CD4-positive, alpha-beta memory T cell (primary cell): ENCODE measurements at regions not wholly inside any gene's neighbourhood (a gene's known extent, or its start where the extent isn't known, plus 50 kb on each side); places are given as distances from the start of the nearest gene placed in this dataset.

ENCODE experiments used
- CTCF ChIA-PET: fragments of 350-600 bp; sonication (Branson Sonifier 250); formaldehyde crosslinking; loops from one replicate; lab custom pipeline; 2021; ENCODE audit warnings: inconsistent platforms; ENCODE audit not compliant: partially characterized antibody; lab: Charles Lee
- POLR2A ChIA-PET: fragments of 350-600 bp; sonication (Branson Sonifier 250); formaldehyde crosslinking; loops from one replicate; lab custom pipeline; 2021; ENCODE audit not compliant: partially characterized antibody; lab: Charles Lee
- DNase-seq, 5 donors: peaks; one replicate each; pipeline versions ENCODE4 v3.0.0 to v3.0.0-alpha.2; 2020 to 2022; ENCODE audit warnings: mixed read lengths in 1 of 5
- H3K27ac ChIP-seq: one replicate; pipeline ENCODE4 v1.7.0; 2013; ENCODE audit warnings: low read depth, low read length
- H3K27me3 ChIP-seq: 2 replicates; pipeline ENCODE4 v1.7.0; 2013; ENCODE audit warnings: mild to moderate bottlenecking, low read length, moderate library complexity; ENCODE audit not compliant: insufficient read depth
- H3K36me3 ChIP-seq: 2 replicates; pipeline ENCODE4 v1.7.0; 2013; ENCODE audit warnings: mild to moderate bottlenecking, low read length, moderate library complexity; ENCODE audit not compliant: insufficient read depth
- H3K4me1 ChIP-seq: 2 replicates; pipeline ENCODE4 v1.7.0; 2013; ENCODE audit warnings: mild to moderate bottlenecking, low read length, moderate library complexity; ENCODE audit not compliant: insufficient read depth
- H3K4me3 ChIP-seq, 2 donors: one replicate each; pipeline ENCODE4 v1.7.0; 2013; ENCODE audit warnings: low read length in 2 of 2, mild to moderate bottlenecking in 1 of 2
- H3K9me3 ChIP-seq, 2 donors: one replicate each; pipeline ENCODE4 v1.7.0; 2013; ENCODE audit warnings: low read length in 2 of 2, control low read depth in 1 of 2; ENCODE audit not compliant: control insufficient read depth in 1 of 2
- H3K27ac Mint-ChIP-seq, 7 donors: one replicate each; pipeline ENCODE4 v1.8.0; 2020 to 2021; ENCODE audit warnings: mixed read lengths in 7 of 7, mild to moderate bottlenecking in 6 of 7, inconsistent platforms in 3 of 7, moderate library complexity in 3 of 7
- H3K27me3 Mint-ChIP-seq, 2 donors: one replicate each; pipeline ENCODE4 v1.8.0; 2020 to 2021; ENCODE audit warnings: mixed read lengths in 2 of 2
- H3K36me3 Mint-ChIP-seq, 2 donors: one replicate each; pipeline ENCODE4 v1.8.0; 2020 to 2021; ENCODE audit warnings: mixed read lengths in 2 of 2, inconsistent platforms in 1 of 2, mild to moderate bottlenecking in 1 of 2
- H3K4me1 Mint-ChIP-seq, 4 donors: one replicate each; pipeline ENCODE4 v1.8.0; 2020 to 2021; ENCODE audit warnings: mixed read lengths in 4 of 4, mild to moderate bottlenecking in 1 of 4
- H3K4me3 Mint-ChIP-seq, 8 donors: one replicate each; pipeline ENCODE4 v1.8.0; 2020 to 2021; ENCODE audit warnings: mixed read lengths in 8 of 8, mild to moderate bottlenecking in 7 of 8, moderate library complexity in 6 of 8, inconsistent platforms in 3 of 8
- H3K9me3 Mint-ChIP-seq, 8 donors: one replicate each; pipeline ENCODE4 v1.8.0; 2020 to 2021; ENCODE audit warnings: mixed read lengths in 8 of 8, mild to moderate bottlenecking in 5 of 8, inconsistent platforms in 3 of 8, moderate library complexity in 1 of 8
- intact Hi-C: fragments of 100-400 bp; cut with micrococcal nuclease; formaldehyde crosslinking; loops from one replicate; pipeline ENCODE4 v1.15.1; 2023

DNA sequence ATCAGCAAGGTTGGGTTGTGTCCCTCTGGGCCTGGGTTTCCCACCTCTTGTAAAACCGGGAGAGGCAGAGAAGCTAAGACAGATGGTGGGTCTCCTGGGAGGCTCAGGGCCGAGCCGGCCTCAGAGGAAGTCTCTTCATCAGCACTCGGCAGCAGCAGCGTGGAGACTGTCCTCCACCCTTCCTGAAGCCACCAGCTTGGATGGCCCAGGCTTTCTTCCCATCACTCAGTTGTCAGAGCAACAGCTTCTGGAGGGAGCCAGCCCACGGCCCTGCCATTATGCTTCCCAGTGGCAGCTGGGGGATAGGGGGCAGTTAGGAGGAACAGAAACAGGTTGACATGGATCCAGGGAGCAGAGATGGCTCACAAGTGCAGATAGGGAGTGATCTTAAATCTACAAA, 191.0 kb downstream of the KATNAL1 start:
- H3K36me3 ChIP-seq = no peaks in the 10 kb centered on the region
- DNase-seq = no peak
- no peak overlapping the region for H3K4me3 ChIP-seq
- Mint-ChIP-seq H3K36me3 (no peaks in the 10 kb centered on the region), H3K27me3 (no peaks in the 10 kb centered on the region), H3K9me3 (no peaks in the 10 kb centered on the region), H3K27ac (no peak overlapping the region), H3K4me3 (no peak overlapping the region), H3K4me1 (peaks cover 33 to 62% (median 49%) of the 10 kb centered on the region in 4 donors)
- H3K27ac ChIP-seq = no peak overlapping the region
- CTCF ChIA-PET = interaction anchor here (2.0 to 10.7 kb wide), 11 partner anchors 10 to 608 kb away, joined by 5 to 415 read pairs (median 27); partner anchors contain the start of gene UBL3
- H3K9me3 ChIP-seq = no peaks in the 10 kb centered on the region
- intact Hi-C loops = no loop called here
- H3K4me1 ChIP-seq = peaks cover 45% of the 10 kb centered on the region
- POLR2A ChIA-PET = interaction anchor here (0.6 to 7.4 kb wide), 5 partner anchors 180 to 549 kb away, joined by 3 to 100 read pairs (median 6); partner anchors contain the start of gene UBL3
- H3K27me3 ChIP-seq = no peaks in the 10 kb centered on the region

DNA sequence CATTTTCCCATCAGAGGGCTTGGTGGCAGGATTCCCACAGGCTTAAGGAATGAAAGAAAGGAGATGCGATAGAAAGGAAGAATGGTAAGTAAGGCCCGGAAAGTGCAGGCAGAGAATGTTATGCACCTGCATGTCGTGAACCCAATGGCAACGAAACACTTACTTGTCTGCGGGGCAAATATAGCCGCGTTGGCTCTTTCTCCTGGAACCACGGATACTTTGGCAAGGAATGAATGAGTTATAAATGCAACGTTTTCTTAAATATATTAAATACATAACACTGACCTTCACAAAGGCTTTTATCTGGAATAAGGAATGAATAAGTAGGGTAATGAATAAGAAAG, 192.1 kb downstream of the KATNAL1 start:
- no peaks in the 10 kb centered on the region for H3K9me3 ChIP-seq
- DNase-seq = no peak
- ChIA-PET POLR2A (interaction anchor here (0.7 to 7.4 kb wide), 15 partner anchors 17 to 607 kb away, joined by 3 to 100 read pairs (median 6); partner anchors contain the start of gene UBL3), CTCF (interaction anchor here (0.6 to 10.7 kb wide), 50 partner anchors 8 to 751 kb away, joined by 3 to 415 read pairs (median 4); partner anchors contain the start of gene UBL3)
- Mint-ChIP-seq H3K4me1 (peaks cover 23 to 53% (median 39%) of the 10 kb centered on the region in 4 donors), H3K27ac (peak overlapping the region in 6 of 7 donors; percentile 64 to 94 (median 86)), H3K9me3 (no peaks in the 10 kb centered on the region), H3K4me3 (peak overlapping the region; percentile 70 to 79 (median 73)), H3K36me3 (no peaks in the 10 kb centered on the region), H3K27me3 (no peaks in the 10 kb centered on the region)
- H3K4me3 ChIP-seq = no peak overlapping the region
- no peaks in the 10 kb centered on the region for H3K27me3 ChIP-seq
- H3K27ac ChIP-seq = peak overlapping the region; percentile 22
- intact Hi-C loops = loop anchor here (1.0 kb wide), 2 partner anchors 43 to 607 kb away; no protein-coding TSS in a partner anchor
- H3K36me3 ChIP-seq = no peaks in the 10 kb centered on the region
- H3K4me1 ChIP-seq = peaks cover 34% of the 10 kb centered on the region

DNA sequence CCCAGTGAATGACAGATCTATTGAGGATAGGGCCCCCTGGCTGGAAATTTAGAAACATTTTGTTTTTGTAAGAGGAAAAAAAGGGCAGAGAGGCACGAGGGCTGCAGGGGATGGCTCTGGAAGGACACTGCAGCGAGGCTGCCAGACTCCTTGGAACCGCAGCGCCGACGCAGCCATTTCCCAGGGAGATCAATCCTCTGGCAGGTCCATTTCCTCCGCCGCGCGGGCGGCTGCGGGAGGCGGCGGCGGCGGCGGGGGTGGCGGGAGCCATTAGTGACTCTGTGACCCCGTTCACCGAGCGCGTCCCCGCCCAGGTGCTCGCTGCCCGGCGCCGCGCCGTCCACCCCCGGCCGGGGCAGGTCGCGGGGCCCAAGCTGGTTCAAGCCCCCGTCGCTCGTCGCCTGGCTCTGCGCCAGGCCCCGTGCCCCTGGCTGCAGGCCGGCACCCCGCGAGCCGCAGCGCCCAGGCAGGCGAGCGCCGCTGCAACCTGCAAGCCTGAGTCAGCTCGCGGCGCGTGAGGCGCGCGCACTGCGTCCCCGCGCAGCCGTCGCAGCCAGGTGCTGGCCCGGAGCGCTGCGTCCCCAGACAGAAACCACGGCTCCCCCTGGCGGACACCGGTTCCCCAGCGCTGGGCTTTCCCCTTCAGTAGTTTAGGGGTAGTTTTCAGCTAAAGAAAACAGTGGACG, 192.6 kb downstream of the KATNAL1 start:
- Histone ChIP-seq H3K4me1 (peaks cover 29% of the 10 kb centered on the region), H3K27me3 (no peaks in the 10 kb centered on the region), H3K4me3 (peak overlapping the region in 1 of 2 donors; percentile 30), H3K9me3 (no peaks in the 10 kb centered on the region), H3K27ac (peak overlapping the region; percentile 22), H3K36me3 (no peaks in the 10 kb centered on the region)
- H3K9me3 Mint-ChIP-seq = no peaks in the 10 kb centered on the region
- intact Hi-C loops = loop anchor here (1.0 to 5.0 kb wide), 3 partner anchors 44 to 1048 kb away; partner anchors contain the start of gene HSPH1
- H3K36me3 Mint-ChIP-seq = no peaks in the 10 kb centered on the region
- H3K4me1 Mint-ChIP-seq = peaks cover 18 to 47% (median 34%) of the 10 kb centered on the region in 4 donors
- peak overlapping the region; percentile 80 to 88 (median 86) for H3K4me3 Mint-ChIP-seq
- DNase-seq = peak; percentile 89 to 91 (median 90)
- POLR2A ChIA-PET = interaction anchor here (0.6 to 7.4 kb wide), 17 partner anchors 9 to 607 kb away, joined by 3 to 100 read pairs (median 6); partner anchors contain the start of gene UBL3
- CTCF ChIA-PET = interaction anchor here (0.6 to 10.7 kb wide), 53 partner anchors 8 to 751 kb away, joined by 3 to 415 read pairs (median 4); partner anchors contain the start of gene UBL3
- H3K27me3 Mint-ChIP-seq = no peaks in the 10 kb centered on the region
- peak overlapping the region; percentile 64 to 94 (median 85) for H3K27ac Mint-ChIP-seq

DNA sequence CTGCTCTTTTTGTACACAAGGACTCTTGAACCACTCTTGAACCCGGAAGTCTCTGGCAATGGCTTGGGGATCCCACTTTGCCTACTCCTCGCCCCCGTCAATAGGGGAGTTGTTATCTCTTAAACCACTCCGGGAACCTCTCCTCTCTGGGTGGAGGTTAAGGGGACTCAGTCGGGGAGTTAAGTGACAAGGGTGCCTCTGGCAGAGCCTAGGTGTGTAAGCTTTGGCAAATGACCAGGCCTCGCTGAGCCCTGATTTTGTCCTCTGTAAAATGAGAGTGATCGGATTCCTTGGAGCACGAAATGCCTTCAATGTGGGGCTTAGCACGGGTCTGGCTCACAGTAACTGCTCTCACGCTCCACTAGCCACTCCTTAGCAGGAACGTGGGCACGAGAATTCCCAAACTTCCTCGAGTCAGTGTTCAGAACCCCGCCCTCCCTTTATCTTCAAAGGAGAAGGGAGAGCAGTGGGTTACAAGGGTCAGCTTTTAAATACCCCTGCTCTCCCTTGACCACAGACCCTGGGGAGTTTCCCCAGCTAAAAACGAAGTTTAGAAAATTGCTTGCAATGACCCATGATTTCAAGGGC, 193.3 kb downstream of the KATNAL1 start:
- ChIA-PET POLR2A (interaction anchor here (0.6 to 7.4 kb wide), 11 partner anchors 10 to 606 kb away, joined by 3 to 100 read pairs (median 6); partner anchors contain the start of gene UBL3), CTCF (interaction anchor here (0.7 to 10.7 kb wide), 28 partner anchors 8 to 605 kb away, joined by 3 to 415 read pairs (median 8); partner anchors contain the start of gene UBL3)
- Histone ChIP-seq H3K4me3 (peak overlapping the region in 1 of 2 donors; percentile 30), H3K27ac (no peak overlapping the region), H3K36me3 (no peaks in the 10 kb centered on the region), H3K4me1 (peaks cover 22% of the 10 kb centered on the region), H3K27me3 (no peaks in the 10 kb centered on the region), H3K9me3 (no peaks in the 10 kb centered on the region)
- Mint-ChIP-seq H3K36me3 (no peaks in the 10 kb centered on the region), H3K27ac (peak overlapping the region; percentile 42 to 90 (median 78)), H3K4me3 (peak overlapping the region; percentile 80 to 88 (median 86)), H3K27me3 (no peaks in the 10 kb centered on the region), H3K9me3 (no peaks in the 10 kb centered on the region), H3K4me1 (peaks cover 12 to 42% (median 28%) of the 10 kb centered on the region in 4 donors)
- DNase-seq = no peak
- intact Hi-C loops = loop anchor here (1.0 to 5.0 kb wide), 6 partner anchors 176 to 1048 kb away; partner anchors contain the start of genes HSPH1, SLC7A1 and UBL3

DNA sequence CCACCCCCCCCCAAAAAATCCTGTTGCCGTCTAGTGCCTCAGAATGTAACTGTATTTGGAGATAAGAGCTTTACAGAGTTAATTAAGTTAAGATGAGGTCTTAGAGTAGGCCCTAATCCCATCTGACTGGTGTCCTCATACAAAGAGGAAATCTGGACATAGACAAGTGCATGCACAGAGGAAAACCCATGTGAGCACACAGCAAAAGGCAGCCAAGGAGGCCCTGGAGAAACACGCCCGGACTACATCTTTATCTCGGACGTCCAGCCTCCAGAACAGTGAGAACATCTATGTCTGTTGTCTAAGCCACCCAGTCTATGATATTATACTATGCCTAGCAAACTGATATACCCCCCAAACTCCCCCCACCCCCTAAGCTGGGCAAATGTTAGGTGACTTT, 193.8 kb downstream of the KATNAL1 start:
- no peaks in the 10 kb centered on the region for H3K9me3 Mint-ChIP-seq
- no peaks in the 10 kb centered on the region for H3K36me3 Mint-ChIP-seq
- CTCF ChIA-PET = interaction anchor here (0.7 to 10.7 kb wide), 22 partner anchors 9 to 606 kb away, joined by 3 to 415 read pairs (median 9); partner anchors contain the start of gene UBL3
- peak overlapping the region; percentile 44 to 87 (median 84) for H3K4me3 Mint-ChIP-seq
- no peaks in the 10 kb centered on the region for H3K27me3 Mint-ChIP-seq
- Histone ChIP-seq H3K27me3 (no peaks in the 10 kb centered on the region), H3K4me3 (no peak overlapping the region), H3K4me1 (peaks cover 20% of the 10 kb centered on the region), H3K36me3 (no peaks in the 10 kb centered on the region), H3K9me3 (no peaks in the 10 kb centered on the region), H3K27ac (no peak overlapping the region)
- peaks cover 12 to 43% (median 26%) of the 10 kb centered on the region in 4 donors for H3K4me1 Mint-ChIP-seq
- intact Hi-C loops = loop anchor here (1.0 to 5.0 kb wide), 6 partner anchors 175 to 1049 kb away; partner anchors contain the start of genes HSPH1, SLC7A1 and UBL3
- POLR2A ChIA-PET = interaction anchor here (0.6 to 7.4 kb wide), 8 partner anchors 10 to 343 kb away, joined by 3 to 100 read pairs (median 9); partner anchors contain the start of gene UBL3
- peak overlapping the region in 5 of 7 donors; percentile 18 to 71 (median 65) for H3K27ac Mint-ChIP-seq
- DNase-seq = no peak

DNA sequence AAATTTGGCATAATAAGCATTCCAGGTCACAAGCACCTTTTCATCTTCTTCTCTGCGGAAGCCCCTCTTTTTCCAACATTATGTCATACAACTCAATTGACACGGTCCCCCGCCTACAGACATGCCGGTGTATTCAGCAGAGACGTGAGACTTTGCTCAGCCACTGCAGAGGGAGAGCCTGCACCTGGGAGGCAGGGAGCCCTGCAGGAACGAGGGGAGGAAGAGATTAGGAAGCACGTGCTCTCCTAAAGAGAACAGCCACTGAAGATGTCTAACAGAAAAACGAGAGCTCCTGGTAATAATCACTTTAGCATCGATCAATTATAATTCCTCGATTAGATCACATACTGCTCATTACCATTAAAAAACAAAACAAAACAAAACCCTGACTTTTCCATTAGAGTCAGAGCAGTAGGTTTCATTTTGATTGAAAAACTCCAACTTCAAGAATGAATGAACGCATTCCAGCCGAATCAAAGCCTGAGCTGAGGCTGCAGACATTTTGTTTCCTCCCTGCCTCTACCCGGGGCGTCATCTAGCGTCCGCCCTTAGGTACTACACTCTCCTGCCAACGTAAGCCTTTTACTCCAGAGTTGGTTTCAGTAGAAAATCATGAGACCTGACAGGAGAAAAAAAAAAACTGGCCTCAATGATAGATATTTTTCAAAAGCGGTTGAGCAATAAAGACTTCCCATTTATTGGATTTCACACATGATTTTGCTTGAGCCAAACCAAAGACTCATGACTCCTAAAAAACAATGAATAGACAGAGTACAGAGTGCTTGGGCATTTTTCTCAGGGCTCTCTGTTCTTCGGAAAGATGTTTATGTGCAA, 194.5 kb downstream of the KATNAL1 start:
- CTCF ChIA-PET = interaction anchor here (0.7 to 10.7 kb wide), 33 partner anchors 9 to 605 kb away, joined by 3 to 415 read pairs (median 4); partner anchors contain the start of gene UBL3
- H3K9me3 ChIP-seq = no peaks in the 10 kb centered on the region
- peak overlapping the region; percentile 31 to 79 (median 65) for H3K27ac Mint-ChIP-seq

More for the DNA sequence above, 194.5 kb downstream of the KATNAL1 start:
- Mint-ChIP-seq H3K9me3 (no peaks in the 10 kb centered on the region), H3K27me3 (no peaks in the 10 kb centered on the region), H3K36me3 (no peaks in the 10 kb centered on the region), H3K4me3 (peak overlapping the region; percentile 75 to 87 (median 82)), H3K4me1 (peaks cover 8 to 39% (median 21%) of the 10 kb centered on the region in 4 donors)
- POLR2A ChIA-PET = interaction anchor here (1.0 to 7.4 kb wide), 7 partner anchors 11 to 342 kb away, joined by 3 to 100 read pairs (median 12); partner anchors contain the start of gene UBL3
- DNase-seq = peak; percentile 77 to 83 (median 81)
- H3K36me3 ChIP-seq = no peaks in the 10 kb centered on the region
- H3K27ac ChIP-seq = no peak overlapping the region
- no peaks in the 10 kb centered on the region for H3K27me3 ChIP-seq
- H3K4me1 ChIP-seq = peaks cover 20% of the 10 kb centered on the region
- H3K4me3 ChIP-seq = peak overlapping the region in 1 of 2 donors; percentile 26
- intact Hi-C loops = loop anchor here (1.0 to 5.0 kb wide), 6 partner anchors 175 to 1049 kb away; partner anchors contain the start of genes HSPH1, SLC7A1 and UBL3
